ENCODE measurements at regions not wholly inside any gene's neighbourhood (a gene's known extent, or its start where the extent isn't known, plus 50 kb on each side); places are given as distances from the start of the nearest gene placed in this dataset.
"Not testable (repeated sequence)": the region's sequence is repeated elsewhere in the genome, so short reads cannot be mapped to it uniquely, and the experiment has no call there.

DNA sequence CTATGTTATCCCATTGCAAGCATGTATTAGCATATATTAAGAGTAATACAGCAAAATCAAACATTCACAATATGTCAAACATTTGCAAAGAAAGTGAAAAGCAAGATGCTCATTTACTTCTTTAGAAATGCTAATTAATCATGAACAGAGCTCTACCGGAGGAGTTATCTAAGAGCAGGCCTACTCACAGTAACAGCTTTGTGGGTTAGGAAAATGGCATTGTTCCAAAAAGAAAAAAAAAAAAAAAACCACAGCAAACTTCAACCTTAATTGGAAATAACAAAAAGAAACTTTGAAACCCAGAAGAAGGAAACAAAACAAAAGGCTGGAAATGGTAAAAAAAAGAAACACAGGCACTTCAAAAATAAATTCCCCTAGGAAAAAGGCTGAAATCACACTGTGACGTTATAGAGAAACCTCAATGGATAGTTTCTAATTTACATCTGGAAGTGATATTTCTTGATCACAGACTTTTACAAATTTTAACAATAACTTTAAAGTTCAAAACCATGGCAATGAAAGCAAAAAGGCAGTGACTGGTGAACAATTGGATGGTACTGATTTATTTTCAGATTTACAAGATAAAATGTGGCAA, 1236.8 kb upstream of the SPRY2 start:
- DNase-seq (ENCODE audit: low read depth, low spot score) = no peak

DNA sequence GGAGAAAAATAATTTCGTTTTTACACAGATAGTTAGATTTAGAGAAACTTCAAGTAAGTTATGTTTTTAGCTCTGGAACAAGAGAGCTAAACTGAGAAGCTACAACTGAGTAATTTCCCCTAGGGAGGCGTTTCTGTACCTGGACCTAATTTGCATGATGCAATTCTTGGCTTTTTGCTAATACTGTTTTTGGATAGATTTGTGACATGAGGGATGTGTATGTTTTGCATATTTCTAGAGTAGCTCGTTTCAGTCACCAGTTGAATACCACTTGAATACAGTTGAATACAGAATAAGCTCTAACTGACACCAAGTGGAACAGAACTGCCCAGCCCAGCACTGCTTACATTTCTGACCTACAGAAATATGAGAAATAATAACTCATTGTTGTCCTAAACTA, 1227.9 kb upstream of the SPRY2 start:
- DNase-seq (ENCODE audit: low read depth, low spot score) = no peak

GRCh38 chr13:81565849-81566248, 1224.9 kb upstream of the SPRY2 start:
- DNase-seq (ENCODE audit: low read depth, low spot score) = no peak

GRCh38 chr13:81563091-81563490, 1222.2 kb upstream of the SPRY2 start:
- DNase-seq (ENCODE audit: low read depth, low spot score) = no peak

DNA sequence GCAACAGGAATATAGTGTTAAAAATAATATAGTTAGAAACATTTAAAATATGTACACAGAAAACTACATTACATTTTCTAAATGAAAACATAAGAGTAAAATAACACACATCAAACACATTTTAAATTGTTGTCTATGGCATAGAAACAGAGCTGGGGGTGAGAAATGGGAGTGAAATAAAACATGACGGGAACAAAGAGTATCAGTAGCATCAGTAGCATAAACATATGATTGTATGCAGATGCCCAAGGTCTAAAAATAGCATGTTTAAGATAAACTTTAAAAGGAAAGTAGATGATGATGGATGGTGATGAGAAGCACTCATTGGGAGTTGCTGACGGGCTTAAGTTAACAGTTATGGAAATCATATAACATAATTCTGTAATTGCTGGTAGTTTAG, 1221.7 kb upstream of the SPRY2 start:
- DNase-seq (ENCODE audit: low read depth, low spot score) = no peak

DNA sequence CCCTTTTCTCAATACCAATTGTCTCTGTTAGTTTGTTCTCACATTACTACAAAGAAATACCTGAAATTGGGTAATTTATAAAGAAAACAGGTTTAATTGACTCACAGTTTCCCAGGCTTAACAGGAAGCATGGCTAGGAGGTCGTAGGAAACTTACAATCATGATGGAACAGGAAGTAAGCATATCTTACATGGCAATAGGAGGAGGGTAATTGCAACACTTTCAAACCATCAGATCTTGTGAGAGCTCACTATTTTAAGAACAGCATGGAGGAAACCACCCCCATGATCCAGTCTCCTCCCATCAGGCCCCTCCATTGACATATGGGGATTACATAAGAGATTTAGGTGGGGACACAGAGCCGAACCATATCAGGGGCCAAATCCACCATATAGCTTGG, 1210.1 kb upstream of the SPRY2 start:
- no peak for DNase-seq (ENCODE audit: low read depth, low spot score)

DNA sequence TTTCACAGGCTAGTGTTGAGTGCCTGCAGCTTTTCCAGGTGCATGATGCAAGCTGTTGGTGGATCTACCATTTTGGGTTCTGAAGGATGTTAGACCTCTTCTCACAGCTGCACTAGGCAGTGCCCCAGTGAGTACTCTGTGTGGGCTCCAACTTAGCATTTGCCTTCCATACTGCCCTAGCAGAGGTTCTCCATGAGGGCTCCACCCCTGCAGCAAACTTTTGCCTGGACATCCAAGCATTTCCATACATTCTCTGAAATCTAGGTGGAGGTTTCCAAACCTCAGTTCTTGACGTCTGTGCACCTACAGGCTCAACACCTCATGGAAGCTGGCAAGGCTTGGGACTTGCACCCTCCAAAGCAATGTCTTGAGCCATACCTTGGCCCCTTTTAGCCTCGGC, 1205.4 kb upstream of the SPRY2 start:
- not testable (repeated sequence) for DNase-seq (ENCODE audit: low read depth, low spot score)

DNA sequence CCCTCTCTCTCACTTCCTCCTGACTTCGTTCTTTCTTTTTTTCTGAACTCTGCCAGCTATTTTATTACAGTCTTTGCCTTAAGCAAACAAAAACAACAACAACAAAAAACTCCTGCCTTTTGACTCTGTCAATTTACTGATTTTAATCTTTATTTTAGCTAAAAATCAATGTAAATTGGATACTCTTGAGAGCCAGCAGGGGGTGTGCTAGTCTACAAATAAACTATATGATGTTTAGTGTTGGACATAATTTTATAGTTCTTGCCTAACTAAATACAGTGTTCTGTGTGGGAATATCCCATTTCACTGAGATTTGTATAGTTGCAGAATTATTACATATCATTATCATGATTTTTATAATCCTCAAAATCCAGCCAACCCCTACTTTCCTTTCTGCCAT, 1199.9 kb upstream of the SPRY2 start:
- no peak for DNase-seq (ENCODE audit: low read depth, low spot score)

GRCh38 chr13:81539643-81540150, 1198.8 kb upstream of the SPRY2 start:
- no peak for DNase-seq (ENCODE audit: low read depth, low spot score)

GRCh38 chr13:81498969-81499368, 1158.0 kb upstream of the SPRY2 start:
- no peak for DNase-seq (ENCODE audit: low read depth, low spot score)

- no peak for DNase-seq (ENCODE audit: low read depth, low spot score)
Observed at GRCh38 chr13:81493144-81493543, 1152.2 kb upstream of the SPRY2 start.

DNA sequence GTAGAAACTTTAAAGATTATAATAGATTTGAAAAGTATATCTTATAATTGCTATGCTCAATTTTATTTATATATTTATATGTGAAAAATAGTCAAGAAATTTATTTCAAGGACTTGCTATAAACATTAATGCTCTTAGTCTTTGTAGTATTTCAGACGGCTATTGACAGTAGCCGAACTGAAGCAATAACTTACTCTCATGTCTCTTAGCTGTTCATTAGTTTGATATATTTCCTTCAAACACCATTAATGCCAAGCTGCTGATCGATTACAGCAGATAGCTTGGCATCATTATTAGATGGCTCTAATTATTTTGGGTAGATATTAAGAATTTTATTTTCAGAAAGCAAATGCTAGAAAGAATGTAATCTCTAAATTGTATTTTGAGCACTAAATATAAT, 1151.5 kb upstream of the SPRY2 start:
- DNase-seq (ENCODE audit: low read depth, low spot score) = no peak

GRCh38 chr13:81488021-81488420, 1147.1 kb upstream of the SPRY2 start:
- no peak for DNase-seq (ENCODE audit: low read depth, low spot score)

GRCh38 chr13:81487151-81487550, 1146.2 kb upstream of the SPRY2 start:
- no peak for DNase-seq (ENCODE audit: low read depth, low spot score)

DNA sequence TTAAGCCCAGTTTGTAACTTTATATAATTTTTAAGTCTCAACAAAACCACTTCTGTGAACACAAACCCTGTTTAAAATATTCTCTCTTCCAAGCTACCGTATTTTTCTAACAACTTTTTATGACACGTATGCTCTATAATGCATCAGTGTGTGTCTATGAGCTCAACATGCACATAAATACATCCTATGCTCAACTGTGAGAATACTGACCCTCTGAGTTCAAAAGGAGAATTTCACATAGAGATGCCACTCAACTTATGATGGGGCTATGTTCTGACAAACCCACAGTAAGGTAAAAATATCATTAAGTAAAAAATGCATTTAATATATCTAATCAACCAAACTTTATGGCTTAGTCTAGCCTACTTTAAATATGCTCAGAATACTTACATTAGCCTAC, 1139.7 kb upstream of the SPRY2 start:
- DNase-seq (ENCODE audit: low read depth, low spot score) = no peak

- DNase-seq (ENCODE audit: low read depth, low spot score) = no peak
Observed at GRCh38 chr13:81473366-81473899, 1132.5 kb upstream of the SPRY2 start.

GRCh38 chr13:81458170-81458569, 1117.2 kb upstream of the SPRY2 start:
- DNase-seq (ENCODE audit: low read depth, low spot score) = no peak

GRCh38 chr13:81446441-81446840, 1105.5 kb upstream of the SPRY2 start:
- DNase-seq (ENCODE audit: low read depth, low spot score) = no peak

- no peak for DNase-seq (ENCODE audit: low read depth, low spot score)
Observed at GRCh38 chr13:81442904-81443303, 1102.0 kb upstream of the SPRY2 start.

DNA sequence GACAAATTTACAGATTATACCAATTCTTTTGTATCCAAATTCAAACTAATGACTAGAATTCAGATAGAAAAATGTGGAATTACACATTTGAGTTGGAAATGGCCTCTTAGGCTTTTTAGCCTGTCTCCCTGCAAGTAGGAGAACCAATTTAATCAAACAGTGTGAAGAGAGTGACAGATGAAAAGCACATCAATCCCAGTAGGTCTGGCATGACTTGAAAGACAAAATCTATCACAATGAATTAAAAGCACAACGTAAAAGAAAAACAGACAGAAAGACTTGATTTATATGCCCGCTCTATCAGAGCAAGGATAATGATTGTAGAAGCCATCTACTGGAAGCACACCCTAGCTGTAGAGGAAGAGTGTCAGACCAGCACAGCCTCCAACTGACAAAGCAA, 1084.4 kb upstream of the SPRY2 start:
- no peak for DNase-seq (ENCODE audit: low read depth, low spot score)

DNA sequence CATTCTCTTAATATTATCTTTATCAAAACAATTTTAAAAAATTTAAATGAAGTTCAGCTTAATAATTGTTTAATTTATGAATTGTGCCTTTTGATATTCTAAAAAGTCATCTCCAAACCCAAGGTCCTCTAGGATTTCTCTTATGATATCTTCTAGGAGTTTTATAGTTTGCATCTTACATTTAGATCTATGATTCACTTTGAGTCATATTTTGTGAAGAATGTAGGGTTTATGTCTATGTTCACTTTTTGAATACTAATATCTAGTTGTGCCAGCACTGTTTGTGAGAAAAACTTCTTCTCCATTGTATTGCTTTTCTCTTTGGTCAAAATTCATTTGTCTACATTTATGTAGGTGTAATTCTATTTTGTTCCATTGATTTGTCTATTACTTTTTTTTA, 1068.4 kb upstream of the SPRY2 start:
- DNase-seq (ENCODE audit: low read depth, low spot score) = no peak

DNA sequence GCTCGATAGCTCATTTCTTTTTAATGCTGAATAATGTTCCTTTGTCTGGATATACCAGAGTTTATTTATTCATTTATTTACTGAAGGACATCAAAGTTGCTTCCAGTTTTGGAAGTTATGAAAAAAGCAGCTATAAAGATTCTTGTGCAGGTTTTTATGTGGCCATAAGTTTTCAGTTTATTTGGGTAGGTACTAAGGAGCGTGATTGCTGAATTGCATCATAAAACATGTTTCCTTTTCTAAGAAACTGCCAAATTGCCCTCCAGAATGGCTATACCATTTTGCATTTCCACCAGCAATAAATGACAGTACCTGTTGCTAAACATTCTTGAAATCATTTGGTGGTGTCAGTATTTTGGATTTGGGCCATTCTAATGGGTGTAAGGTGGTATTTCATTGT, 1067.7 kb upstream of the SPRY2 start:
- no peak for DNase-seq (ENCODE audit: low read depth, low spot score)

DNA sequence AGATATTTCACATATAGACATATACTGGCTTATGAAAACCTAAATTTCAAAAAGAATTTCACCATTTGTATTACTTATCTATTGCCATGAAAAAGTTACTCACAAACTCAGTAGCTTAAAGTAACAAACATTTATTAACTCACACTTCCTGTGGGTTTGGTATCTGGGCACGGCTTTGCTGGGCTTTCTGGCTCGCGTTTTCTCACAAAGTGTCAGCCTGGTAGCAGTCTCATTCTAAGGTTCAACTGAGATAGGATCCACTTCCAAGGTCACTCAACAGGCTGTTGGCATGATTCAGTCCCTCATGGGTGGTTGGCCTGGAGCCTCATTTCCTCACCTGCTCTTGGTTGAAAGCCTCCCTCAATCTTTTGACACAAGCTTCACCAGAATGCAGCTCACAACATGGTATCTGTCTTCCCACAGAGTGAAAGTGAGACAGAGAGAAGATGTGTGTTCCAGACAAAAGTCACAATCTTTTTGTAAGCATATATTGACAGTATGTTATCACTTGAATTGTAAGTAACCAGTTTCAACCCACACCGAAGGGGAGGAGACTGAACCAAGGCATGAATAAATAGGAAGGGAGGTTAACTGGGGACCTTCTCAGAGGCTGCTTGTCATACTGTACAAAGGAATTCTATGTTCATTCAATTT, 1065.8 kb upstream of the SPRY2 start:
- no peak for DNase-seq (ENCODE audit: low read depth, low spot score)
